Right lobe of liver (tissue), 6 donors: ENCODE measurements at regions not wholly inside any gene's neighbourhood (a gene's known extent, or its start where the extent isn't known, plus 50 kb on each side); places are given as distances from the start of the nearest gene placed in this dataset.

Experiments
- ATAC-seq, 4 donors: fragments of 200-7000 bp; cut with Tn5 transposase; one replicate each; pipeline ENCODE4 v1.9.1; 2020; ENCODE audit warnings: mild to moderate bottlenecking in 4 of 4, moderate library complexity in 4 of 4
- DNase-seq, 3 donors: peaks; one replicate each; pipeline ENCODE4 v3.0.0-alpha.2; 2020
- H3K27ac ChIP-seq, 3 donors: fragments of 200-600 bp; one replicate each; pipeline ENCODE4 v1.8.0; 2022
- H3K27me3 ChIP-seq, 2 donors: fragments of 200-600 bp; one replicate each; pipeline ENCODE4 v1.8.0; 2022
- H3K36me3 ChIP-seq, 4 donors: fragments of 200-600 bp; sonication (generic) in 1 of 4; one replicate each; pipeline versions ENCODE4 v1.5.1 to v1.8.0; 2017 to 2022; ENCODE audit warnings: control low read depth in 1 of 4
- H3K4me1 ChIP-seq, 4 donors: fragments of 200-600 bp; sonication (generic) in 1 of 4; one replicate each; pipeline versions ENCODE4 v1.5.1 to v1.8.0; 2017 to 2022; ENCODE audit warnings: control low read depth in 1 of 4
- H3K4me3 ChIP-seq, 3 donors: fragments of 200-600 bp; one replicate each; pipeline ENCODE4 v1.8.0; 2022
- H3K9me3 ChIP-seq, 4 donors: fragments of 200-600 bp; sonication (generic) in 1 of 4; one replicate each; pipeline versions ENCODE4 v1.5.1 to v1.8.0; 2017 to 2022; ENCODE audit warnings: control low read depth in 1 of 4
- POLR2A ChIP-seq: fragments of 450-650 bp; IDR thresholded peaks from one replicate; pipeline ENCODE4 v1.6.1; 2017; ENCODE audit warnings: antibody characterized with exemption, mild to moderate bottlenecking
- WGBS: methylation state at CpG from one replicate; pipeline ENCODE4 v1.1.6; 2018; ENCODE audit warnings: low coverage, low lambda C conversion rate; ENCODE audit not compliant: insufficient coverage; ENCODE audit errors: missing lambda C conversion rate; 5-methylcytosine and 5-hydroxymethylcytosine counted together
- intact Hi-C, 2 donors: fragments of 100-400 bp; cut with DNase I; formaldehyde crosslinking; loops; one replicate each; pipeline versions ENCODE4 v1.11.2 to v1.14.1; 2022
- TF ChIP-seq, protein P1 (sequence below), 4 donors: fragments of 200-600 bp in 3 of 4; fragments of 450-650 bp in 1 of 4; IDR thresholded peaks; one replicate each; pipeline versions ENCODE4 v1.5.1 to v1.8.0; 2016 to 2022; ENCODE audit warnings: antibody characterized with exemption in 4 of 4, mild to moderate bottlenecking in 2 of 4
- donor health status: DM: no; HTN: yes; CAD: no.
- donor health status: DM: no; HTN: no; CAD: no.
- donor health status: DM: no; HTN: no; CAD: no.
- donor health status: DM: no; HTN: yes; CAD: no.
- donor health status: DM: no; HTN: yes; CAD: no.

DNA sequence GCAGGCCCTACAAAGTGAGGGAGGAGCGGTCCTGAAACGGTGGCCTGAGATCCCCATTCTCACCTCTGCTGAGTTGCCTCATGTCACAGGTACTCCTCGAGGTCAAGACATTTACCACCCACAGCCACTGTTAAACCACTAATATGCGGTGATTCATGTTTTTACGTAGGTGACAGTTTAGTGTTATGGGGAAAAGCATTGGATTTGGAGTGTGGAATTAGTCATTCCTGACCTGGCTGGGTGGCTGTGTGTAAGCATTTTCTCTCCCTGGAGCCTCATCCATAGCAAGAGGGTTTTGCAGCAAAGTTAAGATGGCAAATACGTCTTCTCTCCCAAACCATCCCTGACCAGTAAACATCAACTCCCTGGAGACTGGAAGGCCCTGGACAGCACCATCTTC, 57.8 kb upstream of the KCNJ6 start:
- Histone ChIP-seq H3K4me1 (no peaks in the 10 kb centered on the region), H3K9me3 (no peaks in the 10 kb centered on the region), H3K4me3 (no peak overlapping the region), H3K27me3 (no peaks in the 10 kb centered on the region), H3K36me3 (no peaks in the 10 kb centered on the region), H3K27ac (no peak overlapping the region)
- 65% methylated on average over 4 of the region's 6 CpGs for WGBS
- intact Hi-C loops = no loop called here
- no peak for ATAC-seq
- no peak for DNase-seq
- TF ChIP-seq, protein P1, sequence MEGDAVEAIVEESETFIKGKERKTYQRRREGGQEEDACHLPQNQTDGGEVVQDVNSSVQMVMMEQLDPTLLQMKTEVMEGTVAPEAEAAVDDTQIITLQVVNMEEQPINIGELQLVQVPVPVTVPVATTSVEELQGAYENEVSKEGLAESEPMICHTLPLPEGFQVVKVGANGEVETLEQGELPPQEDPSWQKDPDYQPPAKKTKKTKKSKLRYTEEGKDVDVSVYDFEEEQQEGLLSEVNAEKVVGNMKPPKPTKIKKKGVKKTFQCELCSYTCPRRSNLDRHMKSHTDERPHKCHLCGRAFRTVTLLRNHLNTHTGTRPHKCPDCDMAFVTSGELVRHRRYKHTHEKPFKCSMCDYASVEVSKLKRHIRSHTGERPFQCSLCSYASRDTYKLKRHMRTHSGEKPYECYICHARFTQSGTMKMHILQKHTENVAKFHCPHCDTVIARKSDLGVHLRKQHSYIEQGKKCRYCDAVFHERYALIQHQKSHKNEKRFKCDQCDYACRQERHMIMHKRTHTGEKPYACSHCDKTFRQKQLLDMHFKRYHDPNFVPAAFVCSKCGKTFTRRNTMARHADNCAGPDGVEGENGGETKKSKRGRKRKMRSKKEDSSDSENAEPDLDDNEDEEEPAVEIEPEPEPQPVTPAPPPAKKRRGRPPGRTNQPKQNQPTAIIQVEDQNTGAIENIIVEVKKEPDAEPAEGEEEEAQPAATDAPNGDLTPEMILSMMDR (IDR thresholded peaks at IDR 0.05) = no peak
- TF ChIP-seq POLR2A = no peak

DNA sequence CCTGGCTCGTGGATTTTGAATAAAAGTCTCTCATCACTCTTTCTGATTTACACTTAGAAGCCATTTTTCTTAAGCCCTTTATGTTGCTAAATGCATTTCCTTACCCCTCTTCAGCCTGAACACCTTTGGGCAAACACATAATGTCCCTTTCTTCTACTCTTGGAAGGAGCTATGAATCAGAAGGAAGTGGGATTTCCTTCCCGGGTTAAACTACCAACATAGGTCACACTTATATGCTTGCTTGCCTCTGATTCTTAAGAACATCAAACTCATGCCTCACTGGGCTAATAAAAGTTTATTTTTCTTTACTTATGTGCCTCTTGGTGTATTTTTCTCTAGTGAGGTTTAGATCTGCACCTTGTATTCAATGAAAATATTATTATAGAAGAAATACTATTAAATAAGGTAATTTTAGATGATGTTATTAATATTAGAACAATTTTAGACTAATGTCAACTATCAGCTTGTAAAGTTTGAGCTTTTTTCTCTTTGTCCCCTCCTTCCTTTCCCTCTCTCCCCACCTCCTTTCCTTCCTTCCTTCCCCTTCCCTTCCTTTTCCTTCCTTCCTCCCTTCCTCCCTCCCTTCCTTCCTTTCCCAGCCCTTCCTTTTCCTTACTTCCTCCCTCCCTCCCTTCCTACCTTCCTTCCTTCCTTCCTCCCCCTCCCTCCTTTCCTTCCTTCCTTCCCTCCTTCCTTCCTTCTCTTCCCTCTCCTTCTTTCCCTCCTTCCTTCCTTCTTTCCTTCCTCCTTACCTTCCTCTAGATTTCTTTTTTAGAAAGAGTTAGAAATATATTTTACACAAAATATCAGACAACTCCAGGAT, 66.5 kb upstream of the KCNJ6 start:
- no peak overlapping the region for H3K4me3 ChIP-seq
- TF ChIP-seq, protein P1 (IDR thresholded peaks at IDR 0.05) = no peak
- no peak for TF ChIP-seq POLR2A
- H3K27ac ChIP-seq = no peak overlapping the region
- ATAC-seq = no peak
- intact Hi-C loops = no loop called here
- no peak for DNase-seq
- no peaks in the 10 kb centered on the region for H3K27me3 ChIP-seq
- WGBS = 76% methylated on average over 2 of the region's 2 CpGs
- H3K36me3 ChIP-seq = no peaks in the 10 kb centered on the region
- H3K9me3 ChIP-seq = no peaks in the 10 kb centered on the region
- no peaks in the 10 kb centered on the region for H3K4me1 ChIP-seq

DNA sequence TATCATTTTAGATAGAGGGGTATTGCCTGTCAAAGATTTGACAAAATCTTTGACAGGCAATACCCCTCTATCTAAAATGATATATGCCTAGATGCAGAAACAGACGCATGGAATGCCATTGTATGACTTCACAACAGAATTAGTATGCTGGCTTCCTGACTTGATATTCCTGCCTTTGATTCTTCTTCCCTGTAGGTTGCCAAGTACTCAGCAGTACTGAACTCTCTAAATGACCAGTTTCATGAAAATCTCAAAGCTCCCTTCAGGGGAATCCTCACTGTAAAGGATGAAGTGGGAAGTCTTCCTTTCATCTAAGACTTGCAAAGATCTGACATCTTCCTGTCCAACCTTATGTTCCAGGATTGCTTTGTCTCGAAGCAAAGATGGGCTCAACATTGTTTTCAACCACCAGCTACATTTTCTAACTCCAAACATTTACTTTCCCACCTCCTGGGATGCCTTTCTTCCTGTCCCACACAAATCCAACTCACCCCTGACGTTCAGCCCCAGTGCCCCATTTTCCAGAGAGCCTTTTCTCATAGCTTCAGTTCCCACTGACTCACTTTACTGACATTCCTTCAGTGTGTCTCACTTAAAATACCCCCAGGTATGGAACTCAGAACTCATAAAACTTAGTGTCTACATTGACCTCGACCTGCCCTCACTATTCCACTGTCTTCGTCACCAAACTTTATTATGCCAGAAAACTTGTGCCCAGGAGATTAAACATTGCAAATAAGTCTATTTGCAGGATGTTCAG, 67.3 kb upstream of the KCNJ6 start:
- ATAC-seq = no peak
- WGBS = 30% methylated on average over 5 of the region's 5 CpGs
- H3K4me3 ChIP-seq = no peak overlapping the region
- no peak overlapping the region for H3K27ac ChIP-seq
- no peaks in the 10 kb centered on the region for H3K4me1 ChIP-seq
- intact Hi-C loops = no loop called here
- no peaks in the 10 kb centered on the region for H3K9me3 ChIP-seq
- H3K27me3 ChIP-seq = peaks cover 0 to 1% of the 10 kb centered on the region in 2 donors
- TF ChIP-seq POLR2A = no peak
- TF ChIP-seq, protein P1 (IDR thresholded peaks at IDR 0.05) = no peak
- DNase-seq = no peak
- no peaks in the 10 kb centered on the region for H3K36me3 ChIP-seq

DNA sequence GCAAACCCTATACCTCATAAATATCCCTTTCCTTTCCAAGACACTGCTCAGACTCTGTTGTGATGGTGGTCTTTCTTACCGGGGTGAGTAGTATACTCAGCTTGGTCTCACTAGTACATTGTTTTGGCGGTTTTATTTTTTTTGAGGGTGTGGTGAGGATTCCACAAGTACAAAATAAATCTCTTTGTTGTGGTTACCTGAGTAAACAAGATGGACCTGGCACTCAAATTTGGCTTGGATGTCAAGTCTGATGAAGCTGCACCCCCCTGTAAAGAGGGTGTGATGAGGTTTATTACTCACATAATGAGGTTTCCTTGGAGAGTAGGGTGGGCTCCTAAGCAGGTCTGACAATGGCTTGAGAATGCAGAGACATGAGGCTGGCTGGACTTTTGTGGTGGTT, 68.2 kb upstream of the KCNJ6 start:
- Histone ChIP-seq H3K27ac (no peak overlapping the region), H3K4me3 (no peak overlapping the region), H3K36me3 (no peaks in the 10 kb centered on the region), H3K27me3 (peaks cover 0 to 5% of the 10 kb centered on the region in 2 donors), H3K4me1 (no peaks in the 10 kb centered on the region), H3K9me3 (no peaks in the 10 kb centered on the region)
- intact Hi-C loops = no loop called here
- WGBS = 57% methylated on average over 2 of the region's 2 CpGs
- TF ChIP-seq, protein P1 (IDR thresholded peaks at IDR 0.05) = no peak
- TF ChIP-seq POLR2A = no peak
- ATAC-seq = no peak
- DNase-seq = no peak
